ENCODE measurements at regions not wholly inside any gene's neighbourhood (a gene's known extent, or its start where the extent isn't known, plus 50 kb on each side); places are given as distances from the start of the nearest gene placed in this dataset.

GRCh38 chr3:110413807-110414748, 657.5 kb upstream of the NECTIN3 start (continued):
- no peak for TF ChIP-seq CUX1 (CRISPR knock-in tag; IDR thresholded peaks at IDR 0.05)
- TF ChIP-seq ETV1 (tag; conservative IDR thresholded peaks at IDR 0.05; ENCODE audit: low read depth) = no peak
- no peak for TF ChIP-seq SMAD2 (IDR thresholded peaks at IDR 0.05; ENCODE audit: low read depth, low read length)
- no peak for TF ChIP-seq TFAP4 (CRISPR knock-in tag; IDR thresholded peaks at IDR 0.05; ENCODE audit: borderline replicate concordance)
- no peak for TF ChIP-seq ZNF134 (CRISPR knock-in tag; conservative IDR thresholded peaks at IDR 0.05)
- TF ChIP-seq PHF8 (IDR thresholded peaks at IDR 0.05; ENCODE audit: borderline replicate concordance, low read length) = no peak
- no peak for TF ChIP-seq ZNF318 (IDR thresholded peaks at IDR 0.05; ENCODE audit: borderline replicate concordance in 1 of 2, low read depth in 1 of 2)
- no peak for TF ChIP-seq EGR1 (conservative IDR thresholded peaks at IDR 0.05)
- no peak for TF ChIP-seq RNF219 (CRISPR knock-in tag; IDR thresholded peaks at IDR 0.05)

Measured in K562 (cell line).